ENCODE measurements at regions not wholly inside any gene's neighbourhood (a gene's known extent, or its start where the extent isn't known, plus 50 kb on each side); places are given as distances from the start of the nearest gene placed in this dataset.

DNA sequence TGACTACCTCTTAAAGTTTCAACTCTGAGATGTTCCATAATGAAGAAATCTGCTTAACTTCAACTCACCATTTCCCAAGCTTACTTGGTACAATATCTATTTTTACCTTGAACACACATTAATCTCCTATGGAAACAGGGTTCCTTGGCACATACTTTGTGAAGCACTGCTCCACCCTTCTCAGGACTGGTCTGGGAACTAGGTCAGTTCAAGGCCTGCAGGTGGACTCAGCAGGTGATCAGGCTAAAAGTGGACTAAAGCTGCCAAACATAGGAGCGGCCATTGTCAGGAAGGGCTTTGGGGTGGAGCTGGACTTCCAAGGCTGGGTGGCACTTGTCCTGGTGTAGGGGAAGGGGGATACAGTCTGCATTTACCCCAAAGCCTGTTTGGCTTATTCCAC lies 202.3 kb downstream of the NUAK1 start:
- no peak for TF ChIP-seq POLR2A (IDR thresholded peaks at IDR 0.05; ENCODE audit: low read length)
- TF ChIP-seq GATA1 (IDR thresholded peaks at IDR 0.05; ENCODE audit: low read depth, low read length) = no peak

All from erythroblast (primary cell).